Natural killer cell treated with Interleukin-12 subunit alpha and Interleukin-12 subunit beta and Interleukin-15 and Interleukin-18, amount 100 ng/mL, for 72 hours (primary cell): ENCODE measurements at regions not wholly inside any gene's neighbourhood (a gene's known extent, or its start where the extent isn't known, plus 50 kb on each side); places are given as distances from the start of the nearest gene placed in this dataset.
"Not testable (repeated sequence)": the region's sequence is repeated elsewhere in the genome, so short reads cannot be mapped to it uniquely, and the experiment has no call there.

ENCODE experiments used
- ATAC-seq, 2 donors: fragments of 150-1000 bp; cut with Tn5 transposase in 1 of 2; sonication (Bioruptor Pico), chemical (Tn5 transposase) in 1 of 2; 2 replicates each; pipeline ENCODE4 v1.10.0; 2021
- DNase-seq: peaks from one replicate; pipeline ENCODE4 v3.0.0; 2022; ENCODE audit warnings: low spot score
- H3K27ac Mint-ChIP-seq, 2 donors: 1 replicate in 1 of 2; 2 replicates in 1 of 2; pipeline ENCODE4 v1.8.0; 2022; ENCODE audit warnings: mixed read lengths in 2 of 2, mild to moderate bottlenecking in 1 of 2, moderate library complexity in 1 of 2
- H3K27me3 Mint-ChIP-seq, 2 donors: 1 replicate in 1 of 2; 2 replicates in 1 of 2; pipeline ENCODE4 v1.8.0; 2022; ENCODE audit warnings: mixed read lengths in 2 of 2
- H3K36me3 Mint-ChIP-seq: one replicate; pipeline ENCODE4 v1.8.0; 2022; ENCODE audit warnings: mixed read lengths
- H3K4me1 Mint-ChIP-seq, 2 donors: 1 replicate in 1 of 2; 2 replicates in 1 of 2; pipeline ENCODE4 v1.8.0; 2022; ENCODE audit warnings: low read depth in 2 of 2, mixed read lengths in 2 of 2, mild to moderate bottlenecking in 1 of 2
- H3K4me3 Mint-ChIP-seq: one replicate; pipeline ENCODE4 v1.8.0; 2022; ENCODE audit warnings: mixed read lengths
- H3K9me3 Mint-ChIP-seq: 2 replicates; pipeline ENCODE4 v1.8.0; 2022; ENCODE audit warnings: mixed read lengths

- no peak overlapping the region for H3K4me3 Mint-ChIP-seq
- H3K36me3 Mint-ChIP-seq: peaks cover 10% of the 10 kb centered on the region
- H3K27ac Mint-ChIP-seq: no peak overlapping the region
- H3K9me3 Mint-ChIP-seq: peaks cover 13% of the 10 kb centered on the region
- no peaks in the 10 kb centered on the region for H3K4me1 Mint-ChIP-seq
- H3K27me3 Mint-ChIP-seq: no peaks in the 10 kb centered on the region
- DNase-seq (no peak), ATAC-seq (no peak)
These were observed 436.9 kb upstream of the IMPG1 start for GRCh38 chr6:76509397-76509796.

GRCh38 chr6:76506808-76507207 is 434.3 kb upstream of the IMPG1 start:
- H3K4me3 Mint-ChIP-seq: no peak overlapping the region
- H3K27me3 Mint-ChIP-seq: no peaks in the 10 kb centered on the region

GRCh38 chr6:76495909-76496308 is 423.4 kb upstream of the IMPG1 start:
- peaks cover 19% of the 10 kb centered on the region for H3K36me3 Mint-ChIP-seq
- peaks cover 12% of the 10 kb centered on the region for H3K9me3 Mint-ChIP-seq
- no peaks in the 10 kb centered on the region for H3K4me1 Mint-ChIP-seq
- H3K27ac Mint-ChIP-seq: no peak overlapping the region
- H3K4me3 Mint-ChIP-seq: no peak overlapping the region
- DNase-seq: no peak
- no peak for ATAC-seq
- no peaks in the 10 kb centered on the region for H3K27me3 Mint-ChIP-seq

More at GRCh38 chr6:76506808-76507207, 434.3 kb upstream of the IMPG1 start:
- DNase-seq: no peak
- peaks cover 5% of the 10 kb centered on the region for H3K36me3 Mint-ChIP-seq
- peaks cover 20% of the 10 kb centered on the region for H3K9me3 Mint-ChIP-seq
- no peak for ATAC-seq
- H3K27ac Mint-ChIP-seq: no peak overlapping the region
- no peaks in the 10 kb centered on the region for H3K4me1 Mint-ChIP-seq

- H3K27me3 Mint-ChIP-seq, H3K4me1 Mint-ChIP-seq, DNase-seq, H3K4me3 Mint-ChIP-seq, H3K27ac Mint-ChIP-seq, ATAC-seq: not testable (repeated sequence)
- H3K36me3 Mint-ChIP-seq: peaks cover 19% of the 10 kb centered on the region
- H3K9me3 Mint-ChIP-seq: peaks cover 15% of the 10 kb centered on the region
These were observed 418.9 kb upstream of the IMPG1 start for GRCh38 chr6:76491376-76491775.

DNA sequence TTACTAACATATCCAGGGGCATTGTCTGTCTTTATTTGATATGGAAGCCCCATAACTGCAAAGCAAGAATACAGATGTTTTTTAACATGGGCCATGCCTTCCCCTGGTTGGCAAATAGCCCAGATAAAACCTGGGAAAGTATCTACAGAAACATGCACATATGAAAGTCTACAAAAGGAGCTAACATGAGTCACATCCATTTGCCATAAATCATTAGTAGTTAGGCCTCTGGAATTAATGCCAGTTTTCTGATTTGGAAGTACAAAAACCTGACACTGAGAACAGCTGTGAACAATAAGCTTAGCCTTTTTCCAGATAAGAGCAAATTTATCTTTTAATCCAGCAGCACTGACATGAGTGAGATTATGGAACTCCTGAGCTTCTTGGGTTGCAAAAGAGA is 418.0 kb upstream of the IMPG1 start:
- ATAC-seq: no peak
- Mint-ChIP-seq H3K27ac (no peak overlapping the region), H3K4me1 (no peaks in the 10 kb centered on the region), H3K4me3 (no peak overlapping the region), H3K9me3 (peaks cover 15% of the 10 kb centered on the region), H3K27me3 (no peaks in the 10 kb centered on the region), H3K36me3 (peaks cover 17% of the 10 kb centered on the region)
- DNase-seq: no peak

DNA sequence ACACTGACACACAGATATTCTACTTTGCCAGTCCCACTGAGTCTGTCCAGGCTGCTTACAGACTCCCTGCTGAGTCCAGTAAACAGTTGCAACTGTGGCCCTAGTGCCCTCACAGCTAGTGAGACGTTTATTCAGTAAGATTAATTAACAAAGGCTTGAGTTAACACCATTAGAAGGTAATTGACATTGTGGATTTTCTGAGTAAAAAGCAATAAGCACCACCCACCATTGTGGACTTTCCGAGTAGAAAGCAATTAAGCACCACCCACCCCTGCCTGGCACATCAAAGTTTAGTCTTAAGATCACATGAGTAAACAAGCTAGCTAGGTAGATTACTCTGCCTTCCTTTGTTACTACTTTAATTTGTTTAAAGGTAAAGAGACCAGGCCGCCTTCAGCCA is 408.6 kb upstream of the IMPG1 start:
- ATAC-seq (no peak), DNase-seq (no peak)
- Mint-ChIP-seq H3K27ac (no peak overlapping the region), H3K4me3 (no peak overlapping the region), H3K4me1 (no peaks in the 10 kb centered on the region), H3K9me3 (peaks cover 18% of the 10 kb centered on the region), H3K27me3 (no peaks in the 10 kb centered on the region), H3K36me3 (peaks cover 14% of the 10 kb centered on the region)

GRCh38 chr6:76472858-76473257 is 400.4 kb upstream of the IMPG1 start:
- no peak overlapping the region for H3K27ac Mint-ChIP-seq
- H3K4me1 Mint-ChIP-seq: no peaks in the 10 kb centered on the region
- DNase-seq (no peak), ATAC-seq (no peak)
- H3K36me3 Mint-ChIP-seq: peaks cover 3% of the 10 kb centered on the region
- H3K9me3 Mint-ChIP-seq: peaks cover 11% of the 10 kb centered on the region
- H3K4me3 Mint-ChIP-seq: no peak overlapping the region
- no peaks in the 10 kb centered on the region for H3K27me3 Mint-ChIP-seq

DNA sequence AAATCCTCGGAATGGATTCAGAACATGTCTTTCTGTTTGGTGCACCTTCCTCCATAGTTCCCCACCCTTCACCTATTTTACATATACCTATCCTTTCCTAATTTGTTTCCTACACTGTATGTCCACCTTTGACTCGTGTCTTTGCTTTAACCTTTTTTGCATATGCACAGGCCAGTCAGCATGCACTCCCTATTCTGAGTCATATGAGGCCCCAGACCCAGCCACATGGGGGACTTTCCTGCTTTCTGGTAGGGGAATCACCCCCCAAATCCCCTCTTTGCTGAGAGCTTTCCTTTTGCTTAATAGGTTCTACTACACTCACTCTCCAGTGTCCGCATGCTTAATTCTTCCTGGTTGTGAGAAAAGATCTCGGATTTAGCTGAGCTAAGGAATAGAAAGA is 393.8 kb upstream of the IMPG1 start:
- no peak for DNase-seq
- Mint-ChIP-seq H3K27me3 (no peaks in the 10 kb centered on the region), H3K36me3 (no peaks in the 10 kb centered on the region), H3K27ac (no peak overlapping the region), H3K4me3 (no peak overlapping the region), H3K4me1 (no peaks in the 10 kb centered on the region), H3K9me3 (peaks cover 18% of the 10 kb centered on the region)
- ATAC-seq: no peak

GRCh38 chr6:76465410-76465809 is 392.9 kb upstream of the IMPG1 start:
- no peak overlapping the region for H3K4me3 Mint-ChIP-seq
- H3K27me3 Mint-ChIP-seq: no peaks in the 10 kb centered on the region
- no peak for DNase-seq
- peaks cover 25% of the 10 kb centered on the region for H3K9me3 Mint-ChIP-seq
- no peak overlapping the region for H3K27ac Mint-ChIP-seq
- H3K4me1 Mint-ChIP-seq: no peaks in the 10 kb centered on the region
- no peak for ATAC-seq
- H3K36me3 Mint-ChIP-seq: no peaks in the 10 kb centered on the region

GRCh38 chr6:76453270-76453669 is 380.8 kb upstream of the IMPG1 start:
- Mint-ChIP-seq H3K27ac (no peak overlapping the region), H3K9me3 (peaks cover 8% of the 10 kb centered on the region), H3K27me3 (no peaks in the 10 kb centered on the region), H3K36me3 (peaks cover 9% of the 10 kb centered on the region), H3K4me3 (no peak overlapping the region), H3K4me1 (no peaks in the 10 kb centered on the region)
- ATAC-seq (peak in 1 of 2 donors; percentile 28), DNase-seq (no peak)

DNA sequence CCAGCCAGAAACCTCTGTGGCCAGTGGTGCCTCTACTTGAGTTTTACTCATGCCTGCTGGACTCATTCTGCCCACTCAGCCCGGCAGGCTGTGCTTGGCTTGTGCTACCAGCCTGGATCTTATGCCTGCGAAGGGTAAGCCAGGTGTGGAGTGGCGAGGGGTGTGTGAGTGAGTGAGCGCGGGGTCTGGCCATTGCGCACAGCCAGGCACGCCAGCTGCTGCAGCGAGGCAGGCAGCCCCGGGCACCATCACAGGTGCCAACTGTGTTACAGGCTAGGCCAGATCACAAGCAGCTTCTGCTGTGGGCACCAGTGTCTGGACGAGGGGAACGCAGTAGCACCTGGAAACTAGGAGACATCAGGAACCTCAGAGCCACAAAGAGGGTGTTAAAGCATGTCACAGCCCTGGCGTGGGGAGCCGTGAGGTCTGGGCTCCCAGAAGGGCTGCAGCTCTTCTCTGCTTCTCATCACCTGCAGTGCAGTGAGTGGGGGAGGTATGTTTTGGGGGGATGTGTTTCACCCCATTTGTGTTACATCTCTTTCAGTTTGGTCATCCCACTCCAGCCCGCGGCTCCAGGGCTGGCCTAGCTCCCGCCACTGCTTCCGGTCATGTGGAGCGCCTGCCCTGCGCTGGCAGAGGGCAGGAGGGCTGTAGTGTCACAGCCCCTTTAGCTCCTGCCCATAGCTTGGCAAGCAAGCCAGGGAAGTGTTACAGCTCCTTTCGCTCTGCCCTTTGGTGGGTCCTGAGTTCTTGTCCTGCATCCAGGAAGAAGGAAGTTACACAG is 379.7 kb upstream of the IMPG1 start:
- peaks cover 12% of the 10 kb centered on the region for H3K9me3 Mint-ChIP-seq
- H3K27me3 Mint-ChIP-seq: no peaks in the 10 kb centered on the region
- no peak overlapping the region for H3K4me3 Mint-ChIP-seq

DNA sequence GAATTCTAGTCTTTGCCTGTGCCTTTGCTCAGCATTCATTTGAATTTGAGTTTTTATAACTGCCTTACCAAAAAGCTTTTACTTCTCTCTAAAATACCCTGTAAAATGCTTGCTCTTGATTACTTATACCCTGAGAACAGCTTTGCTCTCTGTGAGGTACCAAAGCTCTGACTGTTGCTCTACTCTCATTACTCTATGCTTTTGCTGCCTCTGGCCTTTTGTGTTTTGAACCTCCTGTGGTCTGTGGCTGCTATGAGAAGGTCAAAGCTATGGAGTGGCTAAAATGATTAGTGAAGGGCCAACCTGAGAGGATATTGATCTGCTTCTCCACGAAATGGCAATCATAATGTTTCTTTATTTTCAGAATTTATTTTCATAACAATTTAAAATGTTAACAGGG is 375.6 kb upstream of the IMPG1 start:
- Mint-ChIP-seq H3K36me3 (peaks cover 4% of the 10 kb centered on the region), H3K27ac (no peak overlapping the region), H3K9me3 (peaks cover 15% of the 10 kb centered on the region), H3K27me3 (no peaks in the 10 kb centered on the region), H3K4me3 (no peak overlapping the region), H3K4me1 (no peaks in the 10 kb centered on the region)
- ATAC-seq (no peak), DNase-seq (no peak)

More for the DNA sequence above, 379.7 kb upstream of the IMPG1 start:
- Mint-ChIP-seq H3K27ac (no peak overlapping the region), H3K4me1 (no peaks in the 10 kb centered on the region), H3K36me3 (peaks cover 13% of the 10 kb centered on the region)
- DNase-seq (no peak), ATAC-seq (no peak)

GRCh38 chr6:76441875-76442274 is 369.4 kb upstream of the IMPG1 start:
- H3K36me3 Mint-ChIP-seq: no peaks in the 10 kb centered on the region
- no peak for DNase-seq
- H3K27me3 Mint-ChIP-seq: no peaks in the 10 kb centered on the region
- H3K4me1 Mint-ChIP-seq: no peaks in the 10 kb centered on the region
- H3K27ac Mint-ChIP-seq: no peak overlapping the region
- no peak for ATAC-seq
- peaks cover 12% of the 10 kb centered on the region for H3K9me3 Mint-ChIP-seq
- no peak overlapping the region for H3K4me3 Mint-ChIP-seq

- Mint-ChIP-seq H3K27ac (no peak overlapping the region), H3K9me3 (peaks cover 13% of the 10 kb centered on the region), H3K4me3 (no peak overlapping the region), H3K27me3 (no peaks in the 10 kb centered on the region), H3K36me3 (peaks cover 3% of the 10 kb centered on the region), H3K4me1 (no peaks in the 10 kb centered on the region)
- DNase-seq (no peak), ATAC-seq (no peak)
These were observed 367.3 kb upstream of the IMPG1 start for GRCh38 chr6:76439811-76440210.

GRCh38 chr6:76438768-76439167 is 366.3 kb upstream of the IMPG1 start:
- Mint-ChIP-seq H3K36me3 (peaks cover 5% of the 10 kb centered on the region), H3K27ac (no peak overlapping the region)

More at GRCh38 chr6:76438768-76439167, 366.3 kb upstream of the IMPG1 start:
- no peak overlapping the region for H3K4me3 Mint-ChIP-seq
- no peaks in the 10 kb centered on the region for H3K27me3 Mint-ChIP-seq
- no peaks in the 10 kb centered on the region for H3K4me1 Mint-ChIP-seq
- ATAC-seq: no peak
- DNase-seq: no peak
- H3K9me3 Mint-ChIP-seq: peaks cover 19% of the 10 kb centered on the region
